ENCODE measurements at regions not wholly inside any gene's neighbourhood (a gene's known extent, or its start where the extent isn't known, plus 50 kb on each side); places are given as distances from the start of the nearest gene placed in this dataset.
"Not testable (repeated sequence)": the region's sequence is repeated elsewhere in the genome, so short reads cannot be mapped to it uniquely, and the experiment has no call there.

DNA sequence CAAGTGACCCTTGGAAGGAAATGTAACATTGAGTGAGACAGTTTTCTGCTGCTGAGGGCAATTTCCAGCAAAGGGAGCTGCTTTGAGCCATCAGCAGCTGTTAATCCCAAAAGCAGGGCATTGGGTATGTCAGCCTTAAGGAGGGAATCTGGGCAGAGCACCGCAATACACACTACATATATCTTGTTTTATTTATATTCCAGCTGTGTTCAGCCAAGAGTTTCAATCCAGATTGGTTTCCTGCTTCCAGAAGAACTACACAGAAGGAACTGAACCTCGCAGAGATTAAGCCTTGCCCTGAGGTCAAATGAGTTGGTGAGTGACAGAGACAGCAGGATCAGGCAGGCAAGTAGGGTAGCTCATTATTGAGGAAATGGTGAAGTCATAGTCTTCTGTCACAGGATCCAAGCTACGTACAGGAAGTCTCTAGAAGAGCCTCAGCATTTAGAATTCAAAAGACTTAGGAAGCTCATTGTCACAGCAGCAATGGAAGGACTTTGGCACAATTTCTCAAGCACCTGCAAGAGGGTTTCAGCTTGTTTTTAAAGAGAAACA lies 109.9 kb upstream of the HEY2 start:
- Histone ChIP-seq H3K9me3 (no peaks in the 10 kb centered on the region), H3K36me3 (no peaks in the 10 kb centered on the region), H3K4me3 (no peak overlapping the region), H3K27me3 (no peaks in the 10 kb centered on the region), H3K4me1 (no peaks in the 10 kb centered on the region), H3K27ac (replicated peaks in 1 of 4) (no peak overlapping the region)
- intact Hi-C loops (cut with DNase I) = no loop called here
- DNase-seq (ENCODE audit: extremely low spot score) = no peak
- 69% methylated on average over 2 of the region's 3 CpGs for WGBS
- no peak for TF ChIP-seq POLR2AphosphoS5 (IDR thresholded peaks at IDR 0.05)
- TF ChIP-seq EP300 (IDR thresholded peaks at IDR 0.05) = no peak

DNA sequence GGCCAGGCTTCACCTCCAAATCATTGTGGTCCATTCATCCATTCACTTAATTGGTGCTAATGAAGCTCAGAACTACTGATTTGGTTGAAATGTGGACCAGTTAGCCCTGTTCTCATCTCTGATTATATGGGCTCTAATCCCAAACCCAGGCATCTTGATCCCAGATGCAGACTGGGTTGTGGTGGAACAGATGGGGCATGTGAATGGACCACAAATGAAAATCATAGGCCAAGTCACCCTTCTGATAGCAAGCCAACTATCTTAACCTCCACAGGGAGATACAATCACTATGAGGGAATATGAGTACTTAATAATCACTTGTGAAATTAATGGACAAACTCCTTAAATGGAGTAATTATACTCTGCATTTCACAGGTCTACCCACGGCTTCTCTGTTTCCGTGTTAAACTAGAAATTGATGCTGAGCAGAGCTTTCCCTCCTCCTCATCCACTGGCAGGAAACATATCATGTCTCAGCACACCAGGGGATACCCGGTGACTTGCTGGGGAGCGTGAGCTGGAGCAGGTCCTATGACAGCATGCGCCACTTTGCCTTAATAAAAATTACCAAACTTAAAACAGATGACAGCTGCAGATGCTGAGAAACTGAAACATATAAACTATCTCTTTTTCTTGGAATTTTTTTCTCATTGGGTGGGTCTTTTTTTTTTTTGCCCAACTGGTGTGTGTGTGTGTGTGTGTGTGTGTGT lies 108.8 kb upstream of the HEY2 start:
- no peak overlapping the region for H3K27ac ChIP-seq (replicated peaks in 1 of 4)
- WGBS = 72% methylated on average over 5 of the region's 5 CpGs
- intact Hi-C loops (cut with DNase I) = no loop called here
- no peaks in the 10 kb centered on the region for H3K36me3 ChIP-seq
- TF ChIP-seq EP300 (IDR thresholded peaks at IDR 0.05) (no peak), POLR2AphosphoS5 (IDR thresholded peaks at IDR 0.05) (no peak), POLR2A (IDR thresholded peaks at IDR 0.05; ENCODE audit: low read depth) (no peak)
- TF ChIP-seq, protein P1, sequence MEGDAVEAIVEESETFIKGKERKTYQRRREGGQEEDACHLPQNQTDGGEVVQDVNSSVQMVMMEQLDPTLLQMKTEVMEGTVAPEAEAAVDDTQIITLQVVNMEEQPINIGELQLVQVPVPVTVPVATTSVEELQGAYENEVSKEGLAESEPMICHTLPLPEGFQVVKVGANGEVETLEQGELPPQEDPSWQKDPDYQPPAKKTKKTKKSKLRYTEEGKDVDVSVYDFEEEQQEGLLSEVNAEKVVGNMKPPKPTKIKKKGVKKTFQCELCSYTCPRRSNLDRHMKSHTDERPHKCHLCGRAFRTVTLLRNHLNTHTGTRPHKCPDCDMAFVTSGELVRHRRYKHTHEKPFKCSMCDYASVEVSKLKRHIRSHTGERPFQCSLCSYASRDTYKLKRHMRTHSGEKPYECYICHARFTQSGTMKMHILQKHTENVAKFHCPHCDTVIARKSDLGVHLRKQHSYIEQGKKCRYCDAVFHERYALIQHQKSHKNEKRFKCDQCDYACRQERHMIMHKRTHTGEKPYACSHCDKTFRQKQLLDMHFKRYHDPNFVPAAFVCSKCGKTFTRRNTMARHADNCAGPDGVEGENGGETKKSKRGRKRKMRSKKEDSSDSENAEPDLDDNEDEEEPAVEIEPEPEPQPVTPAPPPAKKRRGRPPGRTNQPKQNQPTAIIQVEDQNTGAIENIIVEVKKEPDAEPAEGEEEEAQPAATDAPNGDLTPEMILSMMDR (IDR thresholded peaks at IDR 0.05) = no peak
- DNase-seq (ENCODE audit: extremely low spot score) = no peak
- no peaks in the 10 kb centered on the region for H3K9me3 ChIP-seq
- no peaks in the 10 kb centered on the region for H3K27me3 ChIP-seq
- no peak overlapping the region for H3K4me3 ChIP-seq
- no peaks in the 10 kb centered on the region for H3K4me1 ChIP-seq

- WGBS = 90% methylated on average over 26 of the region's 27 CpGs
- H3K9me3 ChIP-seq; H3K36me3 ChIP-seq; H3K4me1 ChIP-seq; H3K27ac ChIP-seq (replicated peaks in 1 of 4); DNase-seq (ENCODE audit: extremely low spot score); intact Hi-C loops (cut with DNase I); H3K27me3 ChIP-seq; H3K4me3 ChIP-seq: not testable (repeated sequence)
Measured at GRCh38 chr6:125643967-125644661, 105.3 kb upstream of the HEY2 start.

GRCh38 chr6:125647391-125647790 lies 102.0 kb upstream of the HEY2 start:
- no peak for TF ChIP-seq POLR2A (IDR thresholded peaks at IDR 0.05; ENCODE audit: low read depth)
- TF ChIP-seq POLR2AphosphoS5 (IDR thresholded peaks at IDR 0.05) = no peak
- TF ChIP-seq EP300 (IDR thresholded peaks at IDR 0.05) = no peak
- TF ChIP-seq, protein P1 (IDR thresholded peaks at IDR 0.05) = no peak
- no peaks in the 10 kb centered on the region for H3K36me3 ChIP-seq
- no peaks in the 10 kb centered on the region for H3K27me3 ChIP-seq
- DNase-seq (ENCODE audit: extremely low spot score) = no peak
- no peaks in the 10 kb centered on the region for H3K9me3 ChIP-seq
- intact Hi-C loops (cut with DNase I) = no loop called here
- 87% methylated on average over 4 of the region's 4 CpGs for WGBS
- H3K4me1 ChIP-seq = no peaks in the 10 kb centered on the region
- no peak overlapping the region for H3K4me3 ChIP-seq
- no peak overlapping the region for H3K27ac ChIP-seq (replicated peaks in 1 of 4)

GRCh38 chr6:125653752-125654151 lies 95.7 kb upstream of the HEY2 start:
- H3K4me3 ChIP-seq; H3K36me3 ChIP-seq; intact Hi-C loops (cut with DNase I); H3K27ac ChIP-seq (replicated peaks in 1 of 4); H3K27me3 ChIP-seq; DNase-seq (ENCODE audit: extremely low spot score); H3K4me1 ChIP-seq; H3K9me3 ChIP-seq: not testable (repeated sequence)

DNA sequence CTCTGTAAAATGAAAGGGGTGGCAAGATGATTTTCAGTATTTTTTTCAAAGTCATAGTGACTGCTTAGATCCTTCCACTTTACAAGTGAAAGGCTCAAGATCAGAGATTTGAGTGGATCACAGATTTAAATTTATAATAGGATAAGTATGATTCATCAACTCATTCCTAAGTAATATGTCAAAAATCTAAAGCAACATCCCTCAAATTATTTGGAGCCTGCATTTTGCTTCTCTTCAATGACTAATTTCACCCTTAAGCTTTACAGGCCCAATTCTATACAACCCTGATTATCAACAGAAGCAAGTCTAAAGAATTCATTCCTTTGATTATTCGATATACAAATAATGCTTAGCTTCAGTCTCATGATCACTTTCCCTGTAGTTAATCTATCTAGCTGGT lies 93.9 kb upstream of the HEY2 start:
- WGBS = 100% methylated on average over 1 of the region's 1 CpG
- H3K4me1 ChIP-seq = peaks cover 0 to 8% (median 1%) of the 10 kb centered on the region in 4 donors
- no peaks in the 10 kb centered on the region for H3K9me3 ChIP-seq
- intact Hi-C loops (cut with DNase I) = no loop called here
- no peaks in the 10 kb centered on the region for H3K27me3 ChIP-seq
- TF ChIP-seq POLR2AphosphoS5 (IDR thresholded peaks at IDR 0.05) (no peak), EP300 (IDR thresholded peaks at IDR 0.05) (no peak), POLR2A (IDR thresholded peaks at IDR 0.05; ENCODE audit: low read depth) (no peak)
- TF ChIP-seq, protein P1 (IDR thresholded peaks at IDR 0.05) = no peak
- H3K36me3 ChIP-seq = no peaks in the 10 kb centered on the region
- DNase-seq (ENCODE audit: extremely low spot score) = no peak
- no peak overlapping the region for H3K27ac ChIP-seq (replicated peaks in 1 of 4)
- H3K4me3 ChIP-seq = no peak overlapping the region
